GM18505 (cell line): ENCODE measurements at regions not wholly inside any gene's neighbourhood (a gene's known extent, or its start where the extent isn't known, plus 50 kb on each side); places are given as distances from the start of the nearest gene placed in this dataset.
"Not testable (repeated sequence)": the region's sequence is repeated elsewhere in the genome, so short reads cannot be mapped to it uniquely, and the experiment has no call there.

Experiments
- ATAC-seq: cut with Tn5 transposase; IDR thresholded peaks from one replicate; pipeline ENCODE4 v1.9.1; 2021; ENCODE audit not compliant: unreplicated experiment
- POLR2A ChIP-seq: IDR thresholded peaks from 4 replicates; pipeline ENCODE4 v1.6.1; 2011; ENCODE audit warnings: borderline replicate concordance; ENCODE audit not compliant: insufficient read depth, insufficient read length; ENCODE audit errors: extremely low read depth

GRCh38 chr7:96591159-96591899, 118.3 kb downstream of the SEM1 start:
- no peak for ATAC-seq
- TF ChIP-seq POLR2A: no peak

- no peak for TF ChIP-seq POLR2A
- no peak for ATAC-seq
Measured at GRCh38 chr7:96589038-96589437, 120.6 kb downstream of the SEM1 start.

- no peak for ATAC-seq
- no peak for TF ChIP-seq POLR2A
Measured at GRCh38 chr7:96579119-96579518, 130.5 kb downstream of the SEM1 start.

GRCh38 chr7:96578606-96579005, 131.0 kb downstream of the SEM1 start:
- no peak for TF ChIP-seq POLR2A
- no peak for ATAC-seq

GRCh38 chr7:96563409-96563808, 146.2 kb downstream of the SEM1 start:
- no peak for ATAC-seq
- TF ChIP-seq POLR2A: no peak

- no peak for ATAC-seq
- no peak for TF ChIP-seq POLR2A
Measured at GRCh38 chr7:96562966-96563365, 146.7 kb downstream of the SEM1 start.

GRCh38 chr7:96562458-96562857, 147.2 kb downstream of the SEM1 start:
- ATAC-seq: no peak
- no peak for TF ChIP-seq POLR2A

- no peak for ATAC-seq
- TF ChIP-seq POLR2A: no peak
Measured at GRCh38 chr7:96561892-96562291, 147.8 kb downstream of the SEM1 start.

GRCh38 chr7:96558530-96558929, 151.1 kb downstream of the SEM1 start:
- TF ChIP-seq POLR2A: no peak
- ATAC-seq: no peak

GRCh38 chr7:96558093-96558492, 151.6 kb downstream of the SEM1 start:
- no peak for TF ChIP-seq POLR2A
- ATAC-seq: no peak

GRCh38 chr7:96557598-96557997, 152.0 kb downstream of the SEM1 start:
- not testable (repeated sequence) for ATAC-seq

- TF ChIP-seq POLR2A: no peak
- ATAC-seq: no peak
Measured at GRCh38 chr7:96548664-96549063, 161.0 kb downstream of the SEM1 start.

- TF ChIP-seq POLR2A: no peak
- no peak for ATAC-seq
Measured at GRCh38 chr7:96547371-96547811, 162.3 kb downstream of the SEM1 start.

- no peak for TF ChIP-seq POLR2A
- ATAC-seq: no peak
Measured at GRCh38 chr7:96546426-96546825, 163.2 kb downstream of the SEM1 start.

GRCh38 chr7:96539471-96539870, 170.2 kb downstream of the SEM1 start:
- TF ChIP-seq POLR2A: no peak

More at GRCh38 chr7:96539471-96539870, 170.2 kb downstream of the SEM1 start:
- ATAC-seq: no peak
